GM06990 (cell line): ENCODE measurements at regions not wholly inside any gene's neighbourhood (a gene's known extent, or its start where the extent isn't known, plus 50 kb on each side); places are given as distances from the start of the nearest gene placed in this dataset.
"Not testable (repeated sequence)": the region's sequence is repeated elsewhere in the genome, so short reads cannot be mapped to it uniquely, and the experiment has no call there.

Experiments
- DNase-seq: peaks from one replicate; pipeline ENCODE4 v3.0.0-alpha.2; 2011; ENCODE audit not compliant: insufficient read length; ENCODE audit errors: extremely low read depth
- H3K27me3 ChIP-seq: replicated peaks from 2 replicates; pipeline ENCODE4 v1.6.0; 2011; ENCODE audit warnings: low read length; ENCODE audit not compliant: control insufficient read depth, insufficient read depth
- H3K36me3 ChIP-seq: 2 replicates; pipeline ENCODE4 v1.5.1; 2011; ENCODE audit warnings: low read length; ENCODE audit not compliant: control insufficient read depth, insufficient read depth
- H3K4me3 ChIP-seq: replicated peaks from 2 replicates; pipeline ENCODE4 v1.5.1; 2011; ENCODE audit warnings: low read depth, mild to moderate bottlenecking, control low read depth, low read length
- CTCF ChIP-seq: IDR thresholded peaks from 2 replicates; pipeline ENCODE4 v1.5.1; 2011; ENCODE audit warnings: low read length, control low read depth, mild to moderate bottlenecking, inconsistent platforms; ENCODE audit not compliant: insufficient read depth, poor library complexity, severe bottlenecking

- TF ChIP-seq CTCF = no peak
- no peaks in the 10 kb centered on the region for H3K36me3 ChIP-seq
- DNase-seq = no peak
- no peaks in the 10 kb centered on the region for H3K27me3 ChIP-seq
- H3K4me3 ChIP-seq = no peak overlapping the region
Observed at GRCh38 chr13:50468849-50469669, 374.4 kb downstream of the DLEU7 start.

- H3K4me3 ChIP-seq, H3K27me3 ChIP-seq, DNase-seq, H3K36me3 ChIP-seq: not testable (repeated sequence)
Observed at GRCh38 chr13:50473050-50473449, 370.4 kb downstream of the DLEU7 start.

- TF ChIP-seq CTCF = no peak
Observed at GRCh38 chr13:50474088-50474662, 369.3 kb downstream of the DLEU7 start.

GRCh38 chr13:50476577-50477285 is 366.8 kb downstream of the DLEU7 start:
- H3K4me3 ChIP-seq = no peak overlapping the region
- TF ChIP-seq CTCF = no peak
- no peaks in the 10 kb centered on the region for H3K36me3 ChIP-seq
- no peaks in the 10 kb centered on the region; the same call in 1 of the 2 replicates for H3K27me3 ChIP-seq
- no peak for DNase-seq

More at GRCh38 chr13:50474088-50474662, 369.3 kb downstream of the DLEU7 start:
- no peaks in the 10 kb centered on the region for H3K36me3 ChIP-seq
- H3K4me3 ChIP-seq = no peak overlapping the region
- H3K27me3 ChIP-seq = no peaks in the 10 kb centered on the region; the same call in 1 of the 2 replicates
- no peak for DNase-seq

- TF ChIP-seq CTCF = no peak
- H3K36me3 ChIP-seq = no peaks in the 10 kb centered on the region
- no peak for DNase-seq
Observed at GRCh38 chr13:50481936-50482335, 361.6 kb downstream of the DLEU7 start.

GRCh38 chr13:50483416-50483815 is 360.1 kb downstream of the DLEU7 start:
- TF ChIP-seq CTCF = no peak
- DNase-seq = no peak
- Histone ChIP-seq H3K27me3 (no peaks in the 10 kb centered on the region), H3K36me3 (no peaks in the 10 kb centered on the region), H3K4me3 (no peak overlapping the region)

More at GRCh38 chr13:50481936-50482335, 361.6 kb downstream of the DLEU7 start:
- Histone ChIP-seq H3K27me3 (no peaks in the 10 kb centered on the region; the same call in 1 of the 2 replicates), H3K4me3 (no peak overlapping the region)
